ENCODE measurements at regions not wholly inside any gene's neighbourhood (a gene's known extent, or its start where the extent isn't known, plus 50 kb on each side); places are given as distances from the start of the nearest gene placed in this dataset.

- no peak for DNase-seq
These were observed 137.6 kb upstream of the HNMT start for GRCh38 chr2:137826373-137827372.

- no peak for DNase-seq
These were observed 135.6 kb upstream of the HNMT start for GRCh38 chr2:137828624-137829023.

DNA sequence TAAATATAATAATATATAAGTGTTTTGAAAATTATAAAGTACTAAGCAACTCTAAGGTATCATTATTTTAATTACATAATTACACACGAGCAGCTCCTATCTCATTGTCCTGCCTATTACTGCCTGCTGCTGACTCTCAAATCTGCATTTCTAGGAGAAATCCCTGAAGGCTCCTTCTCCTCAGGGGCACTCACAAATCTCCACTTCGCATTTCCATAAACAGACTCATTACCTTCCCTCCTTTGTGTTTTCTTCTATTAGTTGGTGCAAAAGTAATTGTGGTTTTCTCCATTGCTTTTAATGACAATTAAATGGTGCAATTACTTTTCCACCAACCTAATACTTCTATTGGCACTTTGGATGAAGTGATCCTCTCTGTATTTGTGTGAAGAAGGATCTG, 135.0 kb upstream of the HNMT start:
- DNase-seq, result no peak

GRCh38 chr2:137834760-137835379, 129.4 kb upstream of the HNMT start:
- DNase-seq, result no peak

DNA sequence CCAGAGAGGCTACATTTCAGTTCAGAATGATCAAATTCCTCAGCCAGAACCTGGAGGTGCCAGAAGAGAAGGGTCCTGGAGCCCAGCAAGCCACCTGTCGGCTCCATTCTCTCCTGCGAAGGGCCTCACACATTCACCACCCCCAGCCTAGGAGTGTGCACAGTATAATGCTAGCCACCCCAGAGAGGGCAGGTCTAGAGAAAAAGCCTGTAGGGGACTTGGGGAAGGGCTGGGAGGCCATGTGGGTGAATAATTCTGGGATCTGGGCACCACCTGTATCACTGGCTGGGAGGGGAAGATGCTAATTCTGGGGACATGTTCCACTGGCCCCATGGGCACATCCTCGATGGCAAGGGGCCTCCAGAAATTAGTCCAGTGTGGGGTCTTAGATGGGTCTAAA, 127.6 kb upstream of the HNMT start:
- DNase-seq, result no peak

GRCh38 chr2:137837830-137838229, 126.4 kb upstream of the HNMT start:
- DNase-seq, result no peak

GRCh38 chr2:137838255-137839092, 125.8 kb upstream of the HNMT start:
- DNase-seq, result peak in 1 of 2 donors; percentile 45

- DNase-seq, result no peak
These were observed 121.8 kb upstream of the HNMT start for GRCh38 chr2:137842430-137842829.

DNA sequence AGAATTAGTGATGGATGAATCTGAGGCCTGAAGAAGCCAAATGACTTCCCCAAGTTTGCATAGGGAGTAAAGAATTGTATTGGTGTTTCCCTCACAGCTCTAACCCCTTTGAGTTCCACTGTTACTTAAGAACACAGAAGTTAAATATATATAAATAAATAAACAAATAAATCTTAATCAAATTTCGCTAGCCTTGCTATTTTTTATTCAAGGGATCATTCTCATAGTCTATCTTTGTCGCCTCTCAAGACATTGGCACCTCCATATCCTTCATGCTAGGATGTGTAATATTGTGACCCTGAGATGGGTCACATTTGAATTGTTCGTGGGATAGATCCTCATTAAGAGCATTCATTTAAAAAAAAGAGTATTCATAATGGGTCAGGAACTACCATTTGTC, 121.3 kb upstream of the HNMT start:
- no peak for DNase-seq

DNA sequence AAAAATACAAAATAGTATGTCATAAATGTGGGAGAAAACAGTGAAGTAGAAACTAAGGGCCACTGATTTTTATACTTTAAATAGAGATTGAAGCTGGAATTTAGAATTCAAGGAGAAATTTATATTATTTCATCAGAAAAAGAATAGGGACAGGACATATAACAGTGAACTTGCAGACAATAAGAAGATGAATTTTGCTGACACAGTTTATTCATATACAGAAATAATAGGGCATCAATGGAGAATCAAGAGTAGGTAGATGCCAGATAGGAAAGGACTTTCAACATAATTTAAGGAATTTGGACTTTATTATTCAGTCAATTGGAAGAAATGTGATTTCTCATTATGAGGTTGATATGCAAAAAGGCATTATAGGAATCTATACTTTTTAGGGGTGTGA, 118.9 kb upstream of the HNMT start:
- DNase-seq, result no peak

DNA sequence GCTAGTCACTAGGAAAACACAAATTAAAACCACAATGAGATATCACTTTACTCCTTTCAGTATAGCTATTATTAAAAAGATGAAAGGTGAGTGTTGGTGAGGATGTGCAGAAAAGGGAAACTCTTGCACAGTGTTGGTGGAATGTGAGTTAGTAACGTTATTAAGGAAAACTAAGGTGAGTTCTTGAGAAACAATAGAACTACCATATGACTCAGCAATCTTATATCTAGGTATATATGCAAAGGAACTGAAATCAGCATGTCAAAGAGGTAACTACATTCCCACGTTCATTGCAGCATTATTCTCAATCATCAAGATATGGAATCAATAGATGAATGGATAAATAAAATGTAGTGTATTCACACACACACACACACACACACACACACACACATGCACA, 117.3 kb upstream of the HNMT start:
- DNase-seq, result no peak

DNA sequence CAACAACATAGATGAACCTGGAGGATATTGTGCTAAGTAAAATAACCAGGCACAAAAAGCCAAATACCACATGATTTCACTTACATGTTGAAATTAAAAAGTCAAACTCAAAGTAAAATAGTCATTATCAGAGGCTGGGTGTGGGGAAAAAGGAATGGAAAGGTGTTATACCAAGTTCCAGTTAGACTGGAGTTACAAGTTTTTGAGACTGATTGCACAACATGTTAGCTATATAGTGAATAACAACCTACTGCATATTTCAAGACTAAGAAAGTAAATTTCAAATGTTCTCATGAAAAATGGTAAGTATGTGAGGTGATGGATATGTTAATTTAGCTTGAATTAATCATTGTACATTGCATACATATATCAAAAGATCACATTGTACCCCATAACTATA, 116.8 kb upstream of the HNMT start:
- no peak for DNase-seq

GRCh38 chr2:137857881-137858280, 106.4 kb upstream of the HNMT start:
- no peak for DNase-seq

- no peak for DNase-seq
These were observed 101.6 kb upstream of the HNMT start for GRCh38 chr2:137862651-137863050.

DNA sequence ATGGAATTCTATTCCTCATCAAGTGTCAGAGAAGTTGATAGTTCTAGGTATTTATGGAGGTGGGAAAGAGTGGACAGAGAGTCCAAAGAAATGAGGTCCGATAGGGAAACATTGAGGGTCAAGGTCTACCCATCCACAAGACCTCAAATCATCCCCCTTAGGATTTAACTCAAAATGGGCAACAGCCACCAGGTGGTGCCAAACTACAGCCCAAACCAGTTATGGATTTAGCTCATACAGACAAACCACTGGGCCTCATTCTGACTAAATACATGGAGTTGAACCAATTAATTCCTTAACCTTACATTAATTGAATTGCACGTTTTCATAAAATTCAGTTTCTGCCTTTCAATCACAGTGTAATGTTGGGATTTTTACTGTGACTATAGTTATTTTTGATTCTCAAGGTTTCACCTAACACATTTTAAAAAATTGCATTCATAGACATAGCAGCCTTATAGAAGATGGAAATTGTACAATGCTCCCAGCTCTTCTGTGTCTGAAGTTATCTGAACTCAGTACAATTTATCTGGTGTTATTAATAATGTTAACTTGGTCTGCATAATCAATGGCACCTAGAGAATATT, 98.2 kb upstream of the HNMT start:
- peak; percentile 29 to 43 for DNase-seq

- DNase-seq, result no peak
These were observed 93.6 kb upstream of the HNMT start for GRCh38 chr2:137870682-137871081.

- no peak for DNase-seq
These were observed 91.7 kb upstream of the HNMT start for GRCh38 chr2:137872577-137872976.

GRCh38 chr2:137873536-137874244, 90.6 kb upstream of the HNMT start:
- DNase-seq, result no peak

DNA sequence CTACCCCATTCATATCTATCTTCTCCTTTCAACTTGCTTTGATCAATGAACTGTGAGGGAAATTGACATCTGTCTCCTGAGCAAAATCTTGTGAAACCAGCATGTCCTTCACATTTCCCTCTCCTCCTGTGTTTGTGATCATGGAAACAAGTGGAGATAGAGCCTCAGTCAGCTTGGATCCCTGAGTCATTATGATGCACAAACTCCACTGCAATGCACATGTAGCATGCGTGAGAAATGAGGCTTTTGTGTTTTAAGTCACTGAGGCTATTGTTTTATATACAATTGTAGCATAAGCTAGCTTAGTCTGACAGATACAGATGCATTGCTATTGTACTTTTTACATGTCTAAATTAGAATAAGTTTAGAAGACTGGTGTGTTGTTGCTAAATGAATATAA, 85.2 kb upstream of the HNMT start:
- DNase-seq, result no peak

DNA sequence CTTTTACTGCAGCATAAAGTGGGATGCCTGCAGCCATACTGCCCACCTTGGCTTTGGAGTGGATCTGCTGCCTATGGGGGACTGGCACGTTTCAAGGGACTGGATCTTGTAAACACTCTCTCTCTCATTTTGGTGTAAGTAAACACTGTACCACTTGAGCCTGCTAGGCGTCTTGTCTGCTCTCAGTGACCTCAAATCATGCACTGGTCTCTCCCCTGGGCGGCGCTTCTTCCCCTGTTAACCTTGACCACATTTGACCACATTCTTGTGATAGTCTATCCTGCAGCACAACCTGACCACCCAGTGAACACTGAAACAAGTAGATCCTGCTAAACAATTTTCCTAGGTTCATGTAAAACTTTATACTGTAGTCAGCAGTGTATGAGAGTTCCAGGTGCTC, 82.6 kb upstream of the HNMT start:
- DNase-seq, result no peak

- no peak for DNase-seq
These were observed 78.0 kb upstream of the HNMT start for GRCh38 chr2:137886083-137886831.

DNA sequence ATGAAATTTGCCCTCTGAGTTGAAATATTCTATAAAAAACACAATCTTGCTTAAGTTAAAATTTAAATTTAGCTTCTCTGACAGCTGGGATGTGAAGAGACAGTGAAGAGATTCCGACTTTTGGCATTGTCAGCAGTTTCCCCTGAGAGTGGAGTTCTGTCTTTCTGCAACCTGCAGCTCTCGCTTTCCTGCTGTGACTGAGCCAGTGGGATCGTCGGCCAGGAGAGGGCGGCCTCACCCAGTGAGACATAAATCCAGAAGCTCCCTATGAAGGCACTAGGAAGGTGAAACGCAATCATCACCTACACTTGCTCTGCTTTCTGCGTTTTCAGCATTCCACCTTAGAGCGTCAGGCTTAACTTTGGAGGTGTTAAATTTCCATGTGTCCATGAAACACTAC, 75.4 kb upstream of the HNMT start:
- no peak for DNase-seq

Measured in CD4-positive, alpha-beta T cell treated with Interleukin-4 for 1 hour (primary cell).